ENCODE measurements at regions not wholly inside any gene's neighbourhood (a gene's known extent, or its start where the extent isn't known, plus 50 kb on each side); places are given as distances from the start of the nearest gene placed in this dataset.

- Histone ChIP-seq H3K9ac (ENCODE audit: insufficient read depth, low read length, poor library complexity, severe bottlenecking) (no peak overlapping the region), H4K20me1 (ENCODE audit: insufficient read depth, low read length) (no peaks in the 10 kb centered on the region), H3K27me3 (ENCODE audit: control insufficient read depth in 2 of 2, insufficient read depth in 2 of 2, low read length in 2 of 2) (no peaks in the 10 kb centered on the region), H3K4me1 (ENCODE audit: control insufficient read depth in 1 of 2, insufficient read depth in 2 of 2, low read length in 2 of 2) (no peaks in the 10 kb centered on the region), H2AFZ (ENCODE audit: insufficient read depth, low read depth, low read length, poor library complexity, severe bottlenecking) (no peak overlapping the region), H3K9me3 (replicated peaks in 1 of 2; ENCODE audit: control insufficient read depth in 1 of 2, insufficient read depth in 1 of 2, low read length in 2 of 2) (no peaks in the 10 kb centered on the region), H3K4me3 (replicated peaks in 1 of 3; ENCODE audit: low read depth in 2 of 3, low read length in 3 of 3) (no peak overlapping the region), H3K36me3 (replicated peaks in 1 of 2; ENCODE audit: control insufficient read depth in 1 of 2, insufficient read depth in 2 of 2, low read length in 2 of 2) (no peaks in the 10 kb centered on the region), H3K79me2 (ENCODE audit: insufficient read depth, low read length) (no peaks in the 10 kb centered on the region), H3K4me2 (replicated peaks; ENCODE audit: extremely low read depth, low read length, poor library complexity, severe bottlenecking) (no peak overlapping the region), H3K27ac (ENCODE audit: low read depth in 1 of 2, low read length in 2 of 2) (no peak overlapping the region)
- Mint-ChIP-seq H3K4me1 (no peaks in the 10 kb centered on the region), H3K36me3 (no peaks in the 10 kb centered on the region), H3K27ac (no peak overlapping the region), H3K4me3 (no peak overlapping the region), H3K9me3 (peaks cover 0 to 7% (median 0%) of the 10 kb centered on the region in 7 donors), H3K27me3 (ENCODE audit: low read depth in 3 of 3) (peaks cover 0 to 10% (median 5%) of the 10 kb centered on the region in 3 donors)
- intact Hi-C loops (cut with micrococcal nuclease), result no loop called here
- DNase-seq, result no peak
- 92% methylated on average over 2 of the region's 10 CpGs for WGBS (ENCODE audit: insufficient coverage)
- no peak for TF ChIP-seq CTCF (IDR thresholded peaks at IDR 0.05)
Measured at GRCh38 chr12:105507311-105508038, 177.0 kb downstream of the C12orf75 start.

GRCh38 chr12:105508096-105508495 is 177.6 kb downstream of the C12orf75 start:
- Histone ChIP-seq H3K36me3 (replicated peaks in 1 of 2; ENCODE audit: control insufficient read depth in 1 of 2, insufficient read depth in 2 of 2, low read length in 2 of 2) (no peaks in the 10 kb centered on the region), H3K27ac (ENCODE audit: low read depth in 1 of 2, low read length in 2 of 2) (no peak overlapping the region), H2AFZ (ENCODE audit: insufficient read depth, low read depth, low read length, poor library complexity, severe bottlenecking) (no peak overlapping the region), H3K9ac (ENCODE audit: insufficient read depth, low read length, poor library complexity, severe bottlenecking) (no peak overlapping the region), H3K79me2 (ENCODE audit: insufficient read depth, low read length) (no peaks in the 10 kb centered on the region), H3K9me3 (replicated peaks in 1 of 2; ENCODE audit: control insufficient read depth in 1 of 2, insufficient read depth in 1 of 2, low read length in 2 of 2) (no peaks in the 10 kb centered on the region), H3K4me1 (ENCODE audit: control insufficient read depth in 1 of 2, insufficient read depth in 2 of 2, low read length in 2 of 2) (no peaks in the 10 kb centered on the region), H3K4me3 (replicated peaks in 1 of 3; ENCODE audit: low read depth in 2 of 3, low read length in 3 of 3) (no peak overlapping the region), H3K27me3 (ENCODE audit: control insufficient read depth in 2 of 2, insufficient read depth in 2 of 2, low read length in 2 of 2) (no peaks in the 10 kb centered on the region), H4K20me1 (ENCODE audit: insufficient read depth, low read length) (no peaks in the 10 kb centered on the region), H3K4me2 (replicated peaks; ENCODE audit: extremely low read depth, low read length, poor library complexity, severe bottlenecking) (no peak overlapping the region)
- Mint-ChIP-seq H3K27me3 (ENCODE audit: low read depth in 3 of 3) (peaks cover 0 to 9% (median 5%) of the 10 kb centered on the region in 3 donors), H3K4me3 (no peak overlapping the region), H3K27ac (no peak overlapping the region), H3K36me3 (no peaks in the 10 kb centered on the region), H3K4me1 (no peaks in the 10 kb centered on the region), H3K9me3 (peaks cover 0 to 7% (median 0%) of the 10 kb centered on the region in 7 donors)
- intact Hi-C loops (cut with micrococcal nuclease), result no loop called here
- no peak for TF ChIP-seq CTCF (IDR thresholded peaks at IDR 0.05)
- no CpG with 5 or more reads among the region's 3 CpGs for WGBS (ENCODE audit: insufficient coverage)
- no peak for DNase-seq
